Mucosa of rectum (tissue), 2 donors: ENCODE measurements at regions not wholly inside any gene's neighbourhood (a gene's known extent, or its start where the extent isn't known, plus 50 kb on each side); places are given as distances from the start of the nearest gene placed in this dataset.

Source experiments
- H3K27ac ChIP-seq, 2 donors: one replicate each; pipeline ENCODE4 v1.7.0; 2013; ENCODE audit warnings: inconsistent platforms in 2 of 2, low read depth in 2 of 2, low read length in 2 of 2
- H3K27me3 ChIP-seq, 2 donors: one replicate each; pipeline ENCODE4 v1.7.0; 2013; ENCODE audit warnings: low read length in 2 of 2; ENCODE audit not compliant: control insufficient read depth in 2 of 2, insufficient read depth in 2 of 2
- H3K36me3 ChIP-seq, 2 donors: one replicate each; pipeline ENCODE4 v1.7.0; 2013; ENCODE audit warnings: low read length in 2 of 2; ENCODE audit not compliant: control insufficient read depth in 2 of 2, insufficient read depth in 2 of 2
- H3K4me1 ChIP-seq, 2 donors: one replicate each; pipeline ENCODE4 v1.7.0; 2013; ENCODE audit warnings: low read length in 2 of 2, mild to moderate bottlenecking in 1 of 2; ENCODE audit not compliant: control insufficient read depth in 2 of 2, insufficient read depth in 2 of 2
- H3K4me3 ChIP-seq, 2 donors: one replicate each; pipeline ENCODE4 v1.7.0; 2013; ENCODE audit warnings: low read length in 2 of 2
- H3K9ac ChIP-seq, 2 donors: one replicate each; pipeline ENCODE4 v1.7.0; 2013; ENCODE audit warnings: low read length in 2 of 2, low read depth in 1 of 2, mild to moderate bottlenecking in 1 of 2
- H3K9me3 ChIP-seq, 2 donors: one replicate each; pipeline ENCODE4 v1.7.0; 2013; ENCODE audit warnings: low read length in 2 of 2; ENCODE audit not compliant: control insufficient read depth in 2 of 2
- donor health status: healthy.
- donor health status: Normal muscosa, but diverticular disease.

- Histone ChIP-seq H3K4me3 (no peak overlapping the region), H3K36me3 (no peaks in the 10 kb centered on the region), H3K4me1 (no peaks in the 10 kb centered on the region), H3K27ac (no peak overlapping the region), H3K27me3 (no peaks in the 10 kb centered on the region), H3K9ac (no peak overlapping the region), H3K9me3 (no peaks in the 10 kb centered on the region)
Observed at GRCh38 chr11:127670374-127671119, 670.0 kb upstream of the KIRREL3 start.

GRCh38 chr11:127656116-127656836 lies 655.7 kb upstream of the KIRREL3 start:
- no peak overlapping the region for H3K4me3 ChIP-seq
- no peak overlapping the region for H3K27ac ChIP-seq
- H3K27me3 ChIP-seq = no peaks in the 10 kb centered on the region

GRCh38 chr11:127653076-127653475 lies 652.5 kb upstream of the KIRREL3 start:
- H3K9me3 ChIP-seq = no peaks in the 10 kb centered on the region
- H3K4me3 ChIP-seq = no peak overlapping the region
- H3K27me3 ChIP-seq = no peaks in the 10 kb centered on the region
- no peaks in the 10 kb centered on the region for H3K4me1 ChIP-seq
- H3K9ac ChIP-seq = no peak overlapping the region
- H3K27ac ChIP-seq = no peak overlapping the region
- H3K36me3 ChIP-seq = no peaks in the 10 kb centered on the region

More at GRCh38 chr11:127656116-127656836, 655.7 kb upstream of the KIRREL3 start:
- Histone ChIP-seq H3K36me3 (no peaks in the 10 kb centered on the region), H3K4me1 (no peaks in the 10 kb centered on the region), H3K9me3 (peaks cover 0 to 2% of the 10 kb centered on the region in 2 donors), H3K9ac (no peak overlapping the region)

- no peaks in the 10 kb centered on the region for H3K36me3 ChIP-seq
- no peak overlapping the region for H3K4me3 ChIP-seq
- no peaks in the 10 kb centered on the region for H3K9me3 ChIP-seq
- H3K27ac ChIP-seq = no peak overlapping the region
- H3K9ac ChIP-seq = no peak overlapping the region
- no peaks in the 10 kb centered on the region for H3K27me3 ChIP-seq
- H3K4me1 ChIP-seq = no peaks in the 10 kb centered on the region
Observed at GRCh38 chr11:127651888-127652221, 651.3 kb upstream of the KIRREL3 start.

- Histone ChIP-seq H3K4me1 (no peaks in the 10 kb centered on the region), H3K9me3 (no peaks in the 10 kb centered on the region), H3K9ac (no peak overlapping the region), H3K27ac (no peak overlapping the region), H3K27me3 (no peaks in the 10 kb centered on the region), H3K4me3 (no peak overlapping the region), H3K36me3 (no peaks in the 10 kb centered on the region)
Observed at GRCh38 chr11:127651175-127651887, 650.8 kb upstream of the KIRREL3 start.

- Histone ChIP-seq H3K36me3 (no peaks in the 10 kb centered on the region), H3K27ac (no peak overlapping the region), H3K9ac (no peak overlapping the region), H3K4me3 (no peak overlapping the region), H3K27me3 (no peaks in the 10 kb centered on the region), H3K9me3 (no peaks in the 10 kb centered on the region), H3K4me1 (no peaks in the 10 kb centered on the region)
Observed at GRCh38 chr11:127649958-127650357, 649.4 kb upstream of the KIRREL3 start.

GRCh38 chr11:127649071-127649470 lies 648.5 kb upstream of the KIRREL3 start:
- no peaks in the 10 kb centered on the region for H3K36me3 ChIP-seq
- H3K4me1 ChIP-seq = no peaks in the 10 kb centered on the region
- no peak overlapping the region for H3K9ac ChIP-seq
- no peak overlapping the region for H3K4me3 ChIP-seq
- no peaks in the 10 kb centered on the region for H3K27me3 ChIP-seq
- H3K27ac ChIP-seq = no peak overlapping the region
- no peaks in the 10 kb centered on the region for H3K9me3 ChIP-seq

GRCh38 chr11:127648583-127648982 lies 648.0 kb upstream of the KIRREL3 start:
- no peak overlapping the region for H3K27ac ChIP-seq
- no peaks in the 10 kb centered on the region for H3K4me1 ChIP-seq
- H3K27me3 ChIP-seq = no peaks in the 10 kb centered on the region
- no peaks in the 10 kb centered on the region for H3K9me3 ChIP-seq
- H3K36me3 ChIP-seq = no peaks in the 10 kb centered on the region
- no peak overlapping the region for H3K4me3 ChIP-seq
- H3K9ac ChIP-seq = no peak overlapping the region

GRCh38 chr11:127644366-127644765 lies 643.8 kb upstream of the KIRREL3 start:
- no peak overlapping the region for H3K9ac ChIP-seq
- H3K36me3 ChIP-seq = no peaks in the 10 kb centered on the region
- H3K9me3 ChIP-seq = no peaks in the 10 kb centered on the region
- no peaks in the 10 kb centered on the region for H3K4me1 ChIP-seq
- no peak overlapping the region for H3K4me3 ChIP-seq
- H3K27me3 ChIP-seq = no peaks in the 10 kb centered on the region
- no peak overlapping the region for H3K27ac ChIP-seq
